Renal cortical epithelial cell (primary cell): ENCODE measurements at regions not wholly inside any gene's neighbourhood (a gene's known extent, or its start where the extent isn't known, plus 50 kb on each side); places are given as distances from the start of the nearest gene placed in this dataset.
A peak's percentile ranks its signal among the peaks of the same experiment; 100 is the strongest.
"Not testable (repeated sequence)": the region's sequence is repeated elsewhere in the genome, so short reads cannot be mapped to it uniquely, and the experiment has no call there.

ENCODE experiments used
- DNase-seq: peaks from one replicate; pipeline ENCODE4 v3.0.0-alpha.2; 2011; ENCODE audit warnings: low read depth

- not testable (repeated sequence) for DNase-seq
Measured at GRCh38 chr10:29363930-29364329, 75.1 kb downstream of the LYZL1 start.

DNA sequence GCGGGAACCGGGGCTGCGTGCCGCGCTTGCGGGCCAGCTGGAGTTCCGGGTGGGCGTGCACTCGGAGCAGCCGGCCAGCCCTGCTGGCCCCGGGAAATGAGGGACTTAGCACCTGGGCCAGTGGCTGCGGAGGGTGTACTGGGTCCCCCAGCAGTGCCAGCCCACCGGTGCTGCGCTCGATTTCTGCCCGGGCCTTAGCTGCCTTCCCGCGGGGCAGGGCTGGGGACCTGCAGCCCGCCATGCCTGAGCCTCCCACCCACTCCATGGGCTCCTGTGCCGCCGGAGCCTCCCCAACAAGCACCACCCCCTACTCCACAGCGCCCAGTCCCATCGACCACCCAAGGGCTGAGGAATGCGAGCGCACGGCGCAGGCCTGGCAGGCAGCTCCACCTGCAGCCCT, 77.3 kb downstream of the LYZL1 start:
- not testable (repeated sequence) for DNase-seq

DNA sequence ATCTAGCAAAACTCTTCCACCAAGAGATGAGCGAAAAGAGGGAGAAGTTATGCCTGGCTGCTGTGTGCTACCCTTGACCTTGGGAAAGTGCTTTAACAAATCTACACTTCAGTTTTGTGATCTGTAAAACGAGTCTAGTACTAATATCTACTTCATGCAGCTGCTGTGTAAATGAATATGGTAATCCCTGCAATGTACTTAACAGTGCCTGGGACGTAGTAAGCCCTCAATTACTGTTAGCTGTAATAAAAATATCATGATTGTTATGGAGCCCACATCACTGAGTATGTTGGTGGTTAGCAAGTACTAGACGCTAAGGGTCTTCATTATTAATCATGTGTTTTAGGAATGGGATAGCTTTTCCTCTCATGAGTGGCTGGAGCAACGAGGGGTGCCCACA, 80.5 kb downstream of the LYZL1 start:
- DNase-seq, result no peak

DNA sequence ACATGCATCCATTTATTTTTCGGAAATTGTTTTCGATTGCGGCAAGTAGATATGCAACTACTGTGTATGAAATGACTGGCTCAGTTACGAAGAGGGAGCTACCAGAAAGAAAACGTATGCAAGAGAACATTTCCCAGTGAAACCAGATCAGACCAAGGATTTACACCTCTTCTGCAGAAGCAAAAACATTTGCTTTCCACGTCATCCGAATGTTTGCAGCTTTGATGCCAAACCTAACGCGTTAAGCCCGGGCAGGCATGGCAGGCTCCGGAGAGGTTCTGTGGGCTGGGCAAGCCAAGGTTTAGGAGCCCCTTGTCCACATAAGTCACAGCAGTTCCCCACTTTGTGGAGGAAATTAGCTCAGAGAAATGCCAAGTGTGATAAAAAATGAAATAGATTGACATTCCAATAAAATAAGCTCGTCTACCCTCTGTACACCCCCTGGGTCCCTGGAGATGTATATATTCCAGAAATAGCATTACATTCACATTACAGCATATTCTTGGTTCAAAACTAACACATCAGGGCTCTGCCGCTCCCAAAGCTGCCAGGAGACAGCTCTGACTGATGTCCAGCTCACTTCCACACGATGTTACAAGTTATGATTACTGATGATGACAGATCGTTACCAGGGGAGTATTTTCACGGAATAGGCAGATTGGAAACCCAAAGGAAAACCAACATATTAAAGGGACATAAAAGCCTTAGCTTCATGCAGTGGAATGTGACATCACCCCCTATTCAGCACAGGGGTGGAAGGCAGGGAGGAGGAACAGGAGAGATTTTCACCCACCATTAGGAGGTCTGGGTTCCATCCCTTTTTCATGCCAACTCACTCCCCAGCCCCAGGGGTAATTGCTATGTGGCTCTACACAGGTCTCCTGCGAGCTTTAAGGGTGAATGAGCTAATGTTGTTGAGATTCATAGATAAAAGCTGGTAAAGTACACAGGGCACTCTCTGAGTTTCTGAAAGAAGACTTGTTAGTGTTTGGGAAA, 81.5 kb downstream of the LYZL1 start:
- DNase-seq, result no peak

GRCh38 chr10:29372920-29373319, 84.0 kb downstream of the LYZL1 start:
- DNase-seq, result no peak

GRCh38 chr10:29374162-29374561, 85.3 kb downstream of the LYZL1 start:
- no peak for DNase-seq

GRCh38 chr10:29375888-29376287, 87.0 kb downstream of the LYZL1 start:
- no peak for DNase-seq

DNA sequence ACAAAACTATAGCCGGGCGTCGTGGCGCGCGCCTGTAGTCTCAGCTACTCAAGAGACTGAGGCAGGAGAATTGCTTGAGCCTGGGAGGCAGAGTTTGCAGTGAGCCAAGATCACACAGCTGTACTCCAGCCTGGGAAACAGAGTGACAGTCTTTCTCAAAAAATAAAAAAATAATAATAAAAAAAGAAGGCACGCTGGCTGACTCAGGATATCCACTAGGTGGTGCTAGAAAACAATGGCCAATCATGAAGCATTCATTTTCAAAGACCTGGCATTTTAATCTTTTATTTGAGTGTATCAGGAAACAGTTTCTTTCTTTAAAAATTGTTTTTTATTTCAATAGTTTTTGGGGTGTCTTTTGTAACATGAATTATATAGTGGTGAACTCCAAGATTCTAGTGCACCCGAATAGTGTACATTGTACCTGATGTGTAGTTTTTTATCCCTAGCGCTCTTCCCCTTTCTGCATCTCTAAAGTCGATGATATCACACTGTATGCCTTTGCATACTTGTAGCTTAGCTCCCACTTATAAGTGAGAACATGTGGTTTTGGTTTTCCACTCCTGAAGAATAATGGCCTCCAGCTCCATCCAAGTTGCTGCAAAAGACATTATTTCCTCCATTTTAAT, 88.6 kb downstream of the LYZL1 start:
- peak; percentile 38 for DNase-seq

DNA sequence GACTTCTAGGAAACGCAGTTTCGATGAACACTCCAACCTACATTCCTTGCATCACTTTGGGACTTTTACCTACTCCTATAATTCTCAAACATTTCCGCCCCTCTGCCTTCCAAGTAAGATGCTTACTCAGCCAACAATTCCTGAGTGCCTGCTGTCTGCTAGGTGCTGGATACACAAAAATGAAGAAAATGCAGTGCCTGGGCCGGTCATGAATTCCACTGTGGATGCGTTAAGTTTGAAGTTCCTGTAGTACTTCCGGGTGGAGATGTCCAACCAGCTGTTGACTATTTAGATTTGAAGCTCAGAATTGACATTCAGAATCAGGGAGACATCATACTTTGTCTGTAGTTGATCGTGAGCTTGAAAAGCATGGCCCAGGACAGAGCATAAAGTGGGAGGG, 89.2 kb downstream of the LYZL1 start:
- DNase-seq, result no peak

DNA sequence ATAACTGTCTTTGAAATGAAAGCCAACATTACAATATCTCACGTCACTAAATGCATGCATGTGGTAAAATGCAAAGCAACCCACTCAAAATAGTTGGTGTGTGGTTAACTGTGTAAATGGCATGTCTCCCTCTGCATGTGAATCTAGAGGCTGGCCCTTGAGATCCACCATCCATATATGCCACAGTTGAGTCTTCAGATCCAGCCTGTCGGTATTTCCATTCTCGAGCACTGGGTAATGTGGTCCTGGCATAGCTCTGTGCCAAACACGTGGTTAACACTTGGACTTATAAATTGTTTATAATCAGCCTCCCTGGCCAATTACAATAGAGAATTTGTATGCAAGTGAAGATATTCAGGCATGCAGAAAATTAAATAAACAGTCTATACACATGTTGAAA, 90.3 kb downstream of the LYZL1 start:
- DNase-seq, result no peak

- not testable (repeated sequence) for DNase-seq
Measured at GRCh38 chr10:29379777-29380598, 91.1 kb downstream of the LYZL1 start.

- DNase-seq, result peak; percentile 53
Measured at GRCh38 chr10:29380599-29381511, 92.0 kb downstream of the LYZL1 start.

DNA sequence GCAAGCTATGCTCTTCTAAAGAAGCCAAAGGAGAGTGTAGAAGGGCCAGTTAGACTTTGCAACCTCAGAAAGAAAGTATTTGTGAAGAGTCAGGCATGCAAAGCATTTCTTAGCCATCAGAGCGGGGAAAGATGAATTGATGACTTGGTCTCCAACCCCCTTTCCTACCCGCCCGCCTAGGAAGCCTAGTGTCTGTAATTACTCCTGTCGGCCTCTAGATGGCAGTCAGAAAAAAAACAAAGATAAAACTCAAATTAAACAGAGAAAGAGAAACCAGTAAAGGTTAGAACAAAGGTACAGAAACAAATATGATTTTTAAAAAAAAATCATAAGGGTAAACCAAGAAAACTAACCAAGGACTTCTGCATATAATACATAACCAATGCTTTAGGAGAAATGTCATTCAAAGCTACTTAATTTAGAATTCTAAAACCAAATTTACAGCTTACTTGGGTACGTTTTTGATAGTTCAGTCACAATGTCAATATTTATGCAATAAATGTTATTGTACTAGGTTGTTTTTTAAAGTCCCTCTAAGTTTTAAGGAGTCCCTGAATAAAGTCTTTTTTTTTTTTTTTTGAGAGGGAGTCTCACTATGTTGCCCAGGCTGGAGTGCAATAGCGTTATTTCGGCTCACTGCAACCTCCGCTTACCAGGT, 97.6 kb downstream of the LYZL1 start:
- DNase-seq, result peak; percentile 50

DNA sequence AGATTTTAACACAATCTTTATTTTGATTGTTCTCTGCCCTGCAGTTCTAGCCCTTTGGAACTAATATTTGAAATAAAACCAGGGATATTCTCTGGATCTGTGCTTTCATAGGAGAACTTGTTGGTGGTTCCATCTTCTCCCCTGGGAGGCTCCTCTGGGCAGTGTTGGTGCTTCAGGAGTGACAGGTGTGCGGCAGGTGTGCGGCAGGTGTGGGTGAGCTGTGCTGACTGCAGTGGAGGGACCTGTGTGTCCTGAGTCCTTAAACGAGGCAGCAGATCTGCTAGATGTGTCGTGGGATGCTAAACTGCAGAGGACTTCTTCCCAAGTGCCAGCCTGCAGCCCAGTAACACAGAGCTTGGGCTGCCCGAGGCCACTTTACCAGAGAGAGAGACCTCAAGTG, 98.4 kb downstream of the LYZL1 start:
- DNase-seq, result no peak

- not testable (repeated sequence) for DNase-seq
Measured at GRCh38 chr10:29388112-29388511, 99.2 kb downstream of the LYZL1 start.

DNA sequence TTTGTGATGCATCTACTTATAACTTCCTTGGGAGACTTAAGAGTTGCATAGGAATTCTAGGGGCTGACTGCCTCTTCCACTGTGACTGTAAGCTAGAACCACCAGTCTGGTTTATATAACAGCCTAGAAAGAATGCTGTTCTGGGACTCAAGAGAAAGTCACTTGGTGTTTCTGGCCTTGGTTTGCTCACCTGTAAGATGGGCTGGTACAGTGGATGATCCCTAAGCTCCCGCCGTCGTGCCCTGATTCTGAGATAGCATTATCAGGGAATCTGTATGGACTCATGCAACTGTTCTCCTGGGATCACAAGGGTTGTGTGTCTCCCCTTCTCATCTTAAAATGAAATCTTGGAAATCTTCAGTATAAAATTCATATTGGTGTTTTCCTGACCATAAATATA, 100.6 kb downstream of the LYZL1 start:
- DNase-seq, result no peak

- DNase-seq, result peak; percentile 64
Measured at GRCh38 chr10:29389935-29390334, 101.1 kb downstream of the LYZL1 start.

DNA sequence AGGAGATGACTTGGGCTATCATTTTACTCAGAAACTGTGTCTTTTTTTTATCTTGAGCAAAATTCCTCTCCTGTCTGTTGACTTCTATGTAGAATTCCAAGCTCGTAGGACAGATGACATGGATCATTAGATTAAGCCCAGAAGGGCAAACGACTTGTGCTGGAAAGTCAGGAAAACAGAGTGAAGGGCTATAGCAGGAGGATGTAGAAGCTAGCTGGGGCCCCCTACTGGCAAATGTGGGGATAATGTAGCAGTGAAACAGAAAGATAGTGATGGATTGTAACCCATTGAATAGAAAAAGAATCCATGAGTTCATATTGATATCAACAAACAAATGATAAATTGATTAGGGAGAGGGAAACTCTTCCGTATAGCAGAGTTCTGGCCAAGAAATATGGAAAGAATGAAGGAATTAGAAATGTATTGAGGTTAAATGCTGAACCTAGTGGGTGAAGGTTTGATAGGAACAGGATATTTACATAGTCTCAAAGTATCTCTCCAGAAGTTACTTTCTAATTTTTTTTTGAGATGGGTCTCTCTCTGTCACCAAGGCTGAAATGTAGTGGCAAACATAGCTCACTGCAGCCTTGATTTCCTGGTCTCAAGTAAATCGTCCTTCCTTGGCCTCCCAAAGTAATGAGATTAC, 103.6 kb downstream of the LYZL1 start:
- peak; percentile 58 for DNase-seq

GRCh38 chr10:29394321-29394932, 105.6 kb downstream of the LYZL1 start:
- DNase-seq, result no peak

DNA sequence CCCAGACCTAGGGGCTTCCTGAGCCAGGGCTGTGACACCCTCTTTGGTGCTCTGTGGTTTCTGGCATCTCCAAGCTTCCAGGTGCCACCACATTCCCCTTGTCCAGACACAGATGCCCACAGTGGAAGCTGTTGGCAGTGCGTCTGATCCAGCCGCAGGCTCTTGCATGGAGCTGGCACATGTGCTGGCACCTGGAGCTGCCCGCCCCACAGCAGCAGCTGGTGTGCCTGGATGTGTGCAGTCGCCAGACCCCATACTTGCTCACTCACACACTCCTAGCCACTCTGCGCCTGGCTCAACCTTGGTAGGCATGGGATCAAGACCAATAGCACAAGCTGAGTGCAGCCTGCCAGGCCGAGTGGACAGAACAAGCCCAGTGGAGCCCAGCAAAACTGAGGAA, 106.5 kb downstream of the LYZL1 start:
- DNase-seq, result no peak
